ENCODE measurements at regions not wholly inside any gene's neighbourhood (a gene's known extent, or its start where the extent isn't known, plus 50 kb on each side); places are given as distances from the start of the nearest gene placed in this dataset.
A peak's percentile ranks its signal among the peaks of the same experiment; 100 is the strongest.

GRCh38 chr3:16790432-16791400, 94.0 kb upstream of the PLCL2 start (continued):
- TF ChIP-seq JUNB (IDR thresholded peaks at IDR 0.05; ENCODE audit: unreplicated experiment) (no peak), ETS1 (IDR thresholded peaks at IDR 0.05) (no peak), EZH2phosphoT487 (IDR thresholded peaks at IDR 0.05; ENCODE audit: unreplicated experiment) (no peak), EZH2 (IDR thresholded peaks at IDR 0.05; ENCODE audit: low read depth, unreplicated experiment) (no peak), ZNF114 (CRISPR knock-in tag; IDR thresholded peaks at IDR 0.05) (no peak), CTCF (conservative IDR thresholded peaks at IDR 0.05; ENCODE audit: low read depth in 2 of 2) (no peak)

- Histone ChIP-seq H3K4me3 (no peak overlapping the region), H3K27me3 (ENCODE audit: insufficient read depth) (no peaks in the 10 kb centered on the region), H3K4me1 (ENCODE audit: insufficient read depth) (peaks cover 43% of the 10 kb centered on the region), H3K9me2 (ENCODE audit: insufficient read depth) (peaks cover 30% of the 10 kb centered on the region), H3K36me3 (ENCODE audit: insufficient read depth) (no peaks in the 10 kb centered on the region), H3K4me2 (peak overlapping the region; percentile 57), H3K27ac (ENCODE audit: low read depth) (no peak overlapping the region; the same call in 1 of the 2 replicates), H3K79me2 (replicated peaks; ENCODE audit: insufficient read depth) (no peaks in the 10 kb centered on the region), H3F3A (replicated peaks; ENCODE audit: low read depth) (no peaks in the 10 kb centered on the region), H2AFZ (peak overlapping the region; percentile 72), H4K20me1 (replicated peaks; ENCODE audit: insufficient read depth) (no peaks in the 10 kb centered on the region)
- Mint-ChIP-seq H3K4me3 (no peak overlapping the region), H3K27ac (no peak overlapping the region), H3K36me3 (ENCODE audit: low read depth) (peaks cover 3% of the 10 kb centered on the region; the same call in 2 of the 3 replicates), H3K9me3 (peaks cover 3% of the 10 kb centered on the region), H3K27me3 (ENCODE audit: insufficient read depth, low read depth, poor library complexity) (peaks cover 9% of the 10 kb centered on the region), H3K4me1 (peaks cover 42% of the 10 kb centered on the region)
- TF ChIP-seq JUNB (IDR thresholded peaks at IDR 0.05; ENCODE audit: unreplicated experiment) (no peak), CREB1 (CRISPR knock-in tag; IDR thresholded peaks at IDR 0.05; ENCODE audit: low read depth) (no peak), NANOG (IDR thresholded peaks at IDR 0.05; ENCODE audit: borderline replicate concordance) (no peak), ZNF331 (CRISPR knock-in tag; IDR thresholded peaks at IDR 0.05; ENCODE audit: low read depth) (no peak), EZH2 (IDR thresholded peaks at IDR 0.05; ENCODE audit: low read depth, unreplicated experiment) (no peak), ETS1 (IDR thresholded peaks at IDR 0.05) (no peak), ZNF114 (CRISPR knock-in tag; IDR thresholded peaks at IDR 0.05) (no peak), ZNF462 (CRISPR knock-in tag; IDR thresholded peaks at IDR 0.05) (no peak)
- ATAC-seq (no peak; the same call in 2 of the 3 replicates), DNase-seq (ENCODE audit: low spot score) (no peak)
These were observed 91.4 kb upstream of the PLCL2 start for GRCh38 chr3:16793321-16793720.

All from GM23338 (cell line).